ENCODE measurements at regions not wholly inside any gene's neighbourhood (a gene's known extent, or its start where the extent isn't known, plus 50 kb on each side); places are given as distances from the start of the nearest gene placed in this dataset.
A peak's percentile ranks its signal among the peaks of the same experiment; 100 is the strongest.

GRCh38 chr12:92650228-92650822 is 52.5 kb upstream of the PLEKHG7 start:
- no peak for DNase-seq

GRCh38 chr12:92649511-92650227 is 53.1 kb upstream of the PLEKHG7 start:
- DNase-seq = peak; percentile 76

- DNase-seq = no peak
Measured at GRCh38 chr12:92648242-92649031, 54.4 kb upstream of the PLEKHG7 start.

GRCh38 chr12:92641291-92641690 is 61.5 kb upstream of the PLEKHG7 start:
- no peak for DNase-seq

- no peak for DNase-seq
Measured at GRCh38 chr12:92640691-92641090, 62.1 kb upstream of the PLEKHG7 start.

- no peak for DNase-seq
Measured at GRCh38 chr12:92639017-92639416, 63.8 kb upstream of the PLEKHG7 start.

- no peak for DNase-seq
Measured at GRCh38 chr12:92634730-92635129, 68.1 kb upstream of the PLEKHG7 start.

- DNase-seq = no peak
Measured at GRCh38 chr12:92634202-92634601, 68.6 kb upstream of the PLEKHG7 start.

- DNase-seq = no peak
Measured at GRCh38 chr12:92630968-92631367, 71.8 kb upstream of the PLEKHG7 start.

GRCh38 chr12:92629349-92630065 is 73.3 kb upstream of the PLEKHG7 start:
- DNase-seq = no peak

GRCh38 chr12:92628476-92628875 is 74.3 kb upstream of the PLEKHG7 start:
- DNase-seq = no peak

- no peak for DNase-seq
Measured at GRCh38 chr12:92627511-92627910, 75.3 kb upstream of the PLEKHG7 start.

GRCh38 chr12:92625639-92626310 is 77.0 kb upstream of the PLEKHG7 start:
- DNase-seq = no peak

- no peak for DNase-seq
Measured at GRCh38 chr12:92624236-92624635, 78.6 kb upstream of the PLEKHG7 start.

- DNase-seq = no peak
Measured at GRCh38 chr12:92623386-92623785, 79.4 kb upstream of the PLEKHG7 start.

- DNase-seq = no peak
Measured at GRCh38 chr12:92621833-92622232, 81.0 kb upstream of the PLEKHG7 start.

- DNase-seq = no peak
Measured at GRCh38 chr12:92621312-92621711, 81.5 kb upstream of the PLEKHG7 start.

GRCh38 chr12:92619730-92620684 is 82.8 kb upstream of the PLEKHG7 start:
- DNase-seq = no peak

- no peak for DNase-seq
Measured at GRCh38 chr12:92619026-92619425, 83.8 kb upstream of the PLEKHG7 start.

GRCh38 chr12:92615703-92616102 is 87.1 kb upstream of the PLEKHG7 start:
- no peak for DNase-seq

- DNase-seq = no peak
Measured at GRCh38 chr12:92615086-92615485, 87.7 kb upstream of the PLEKHG7 start.

- DNase-seq = no peak
Measured at GRCh38 chr12:92614502-92614901, 88.3 kb upstream of the PLEKHG7 start.

Measured in activated effector memory CD4-positive, alpha-beta T cell treated with anti-CD3 and anti-CD28 coated beads, Interleukin-2, amount 50 U/mL, for 16 hours (primary cell).